ENCODE measurements at regions not wholly inside any gene's neighbourhood (a gene's known extent, or its start where the extent isn't known, plus 50 kb on each side); places are given as distances from the start of the nearest gene placed in this dataset.

DNA sequence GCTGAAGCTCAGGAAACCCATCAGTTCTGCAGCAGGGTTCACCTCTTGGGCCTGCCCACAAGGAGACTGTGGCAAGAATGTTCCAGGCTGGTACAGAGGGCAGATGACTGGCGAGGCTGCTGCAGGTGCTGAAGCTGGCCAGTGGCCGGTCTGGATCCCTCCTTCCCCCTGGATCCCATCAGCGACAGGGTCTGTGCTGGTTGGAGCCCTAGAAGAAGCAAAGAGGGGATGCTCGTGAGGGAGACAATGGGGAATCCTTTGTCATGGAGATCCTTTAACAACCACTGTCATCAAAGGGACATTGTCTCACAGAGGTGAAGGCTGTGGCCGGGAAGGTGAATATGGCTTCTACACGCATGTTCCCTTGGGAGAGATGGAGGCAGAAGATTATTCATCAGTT is 211.4 kb upstream of the TMEM132C start:
- Histone ChIP-seq H3K36me3 (ENCODE audit: insufficient read depth, low read depth, low read length) (no peaks in the 10 kb centered on the region), H3K9me3 (ENCODE audit: insufficient read depth, low read depth, low read length) (no peaks in the 10 kb centered on the region), H3K4me1 (ENCODE audit: insufficient read depth, low read length) (peaks cover 9% of the 10 kb centered on the region; the same call in 1 of the 2 replicates), H3K4me3 (ENCODE audit: low read length) (no peak overlapping the region), H3K27ac (ENCODE audit: low read length) (no peak overlapping the region), H3K27me3 (ENCODE audit: insufficient read depth, low read length) (no peaks in the 10 kb centered on the region), H3K9ac (ENCODE audit: low read depth, low read length) (no peak overlapping the region)

DNA sequence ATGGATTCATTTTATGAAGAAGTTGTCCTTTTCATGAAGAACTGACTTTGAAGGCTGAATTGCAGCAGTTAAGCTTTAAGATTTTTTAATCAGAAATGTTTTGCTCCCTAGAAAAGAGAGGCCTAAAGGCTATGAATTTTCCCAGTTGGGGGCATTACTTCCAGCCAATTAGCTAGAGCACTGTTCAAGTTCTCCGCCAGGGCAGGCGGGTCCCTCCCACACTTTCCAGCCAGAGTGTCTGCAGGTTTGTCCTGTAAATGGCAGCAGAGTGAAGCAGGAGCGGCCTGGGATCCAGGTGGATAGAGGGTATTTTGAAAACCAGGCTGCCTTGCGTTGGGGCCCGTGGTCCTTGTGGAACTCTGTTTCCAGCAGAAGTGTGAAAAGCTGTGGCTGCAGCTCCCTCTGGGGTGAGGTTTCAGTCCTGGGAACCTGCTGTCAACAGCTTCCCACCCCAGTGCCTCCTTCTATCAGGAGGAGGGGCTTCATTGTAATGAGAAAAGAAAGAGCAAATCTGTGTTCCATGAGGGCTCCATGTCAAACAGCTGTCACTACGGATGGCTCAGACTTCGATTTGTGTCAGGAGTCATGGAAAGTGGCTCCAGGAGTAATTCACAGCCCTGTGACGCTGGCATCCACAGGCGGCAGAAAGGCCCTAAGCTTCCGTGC is 210.7 kb upstream of the TMEM132C start:
- Histone ChIP-seq H3K27ac (ENCODE audit: low read length) (no peak overlapping the region), H3K27me3 (ENCODE audit: insufficient read depth, low read length) (no peaks in the 10 kb centered on the region), H3K36me3 (ENCODE audit: insufficient read depth, low read depth, low read length) (no peaks in the 10 kb centered on the region), H3K9ac (ENCODE audit: low read depth, low read length) (no peak overlapping the region), H3K9me3 (ENCODE audit: insufficient read depth, low read depth, low read length) (no peaks in the 10 kb centered on the region), H3K4me1 (ENCODE audit: insufficient read depth, low read length) (peaks cover 9% of the 10 kb centered on the region; the same call in 1 of the 2 replicates), H3K4me3 (ENCODE audit: low read length) (no peak overlapping the region)

DNA sequence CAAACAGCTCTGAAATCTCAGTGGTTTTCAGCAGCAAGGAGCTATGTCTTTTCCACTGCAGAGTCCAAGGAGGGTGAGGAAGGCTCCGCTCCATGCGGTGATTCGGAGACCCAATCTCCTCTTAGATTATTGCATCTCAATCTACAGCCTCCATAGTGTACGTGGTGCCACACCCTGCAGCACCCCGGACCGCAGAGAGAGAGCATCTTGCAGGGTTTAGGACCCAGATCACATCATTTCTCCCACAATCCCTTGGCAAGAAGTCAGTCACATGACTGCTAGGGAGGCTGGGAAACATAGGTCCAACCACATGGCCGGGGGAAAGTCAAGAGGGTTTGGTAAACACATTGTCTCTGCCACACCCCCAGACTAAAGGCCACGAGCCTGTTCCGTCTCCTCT is 209.4 kb upstream of the TMEM132C start:
- Histone ChIP-seq H3K36me3 (ENCODE audit: insufficient read depth, low read depth, low read length) (no peaks in the 10 kb centered on the region), H3K4me3 (ENCODE audit: low read length) (no peak overlapping the region), H3K27ac (ENCODE audit: low read length) (no peak overlapping the region), H3K4me1 (ENCODE audit: insufficient read depth, low read length) (peaks cover 9% of the 10 kb centered on the region; the same call in 1 of the 2 replicates), H3K9ac (ENCODE audit: low read depth, low read length) (no peak overlapping the region), H3K27me3 (ENCODE audit: insufficient read depth, low read length) (no peaks in the 10 kb centered on the region), H3K9me3 (ENCODE audit: insufficient read depth, low read depth, low read length) (no peaks in the 10 kb centered on the region)

DNA sequence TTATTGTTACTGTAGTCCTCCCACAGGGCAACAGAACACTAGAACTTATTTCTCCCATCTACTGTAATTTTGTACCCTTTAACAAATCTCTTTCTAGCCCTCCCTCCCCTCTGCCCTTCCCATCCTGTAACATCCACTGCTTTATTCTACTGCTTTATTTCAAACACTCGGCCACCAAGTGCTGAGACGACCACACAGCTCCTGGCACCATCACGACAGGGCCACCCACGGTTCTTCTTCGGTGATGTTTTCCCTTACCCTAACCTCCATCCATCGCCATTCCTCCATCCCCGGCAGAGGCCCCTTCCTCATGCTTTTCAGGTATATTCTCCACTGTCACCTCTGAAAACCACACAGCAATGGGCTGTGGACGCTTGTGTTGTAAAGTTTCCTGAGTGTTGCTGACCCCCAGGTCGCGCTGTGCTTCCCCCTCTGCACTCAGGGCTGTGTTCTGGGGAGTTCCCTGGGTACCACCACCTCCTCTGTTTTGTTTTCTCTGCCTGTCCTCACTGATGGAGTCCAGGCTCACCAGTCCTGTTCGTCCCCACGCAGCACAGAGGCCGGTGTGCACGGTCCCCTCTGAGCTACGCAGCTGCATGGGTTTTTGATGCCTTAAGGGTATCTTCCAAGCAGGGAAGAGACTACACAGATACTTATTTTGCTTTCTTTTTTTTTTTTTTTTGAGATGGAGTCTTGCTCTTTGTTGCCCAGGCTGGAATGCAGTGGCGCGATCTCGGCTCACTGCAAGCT is 207.2 kb upstream of the TMEM132C start:
- H3K27ac ChIP-seq (ENCODE audit: low read length), result no peak overlapping the region
- H3K9me3 ChIP-seq (ENCODE audit: insufficient read depth, low read depth, low read length), result no peaks in the 10 kb centered on the region
- peaks cover 9% of the 10 kb centered on the region; the same call in 1 of the 2 replicates for H3K4me1 ChIP-seq (ENCODE audit: insufficient read depth, low read length)
- H3K27me3 ChIP-seq (ENCODE audit: insufficient read depth, low read length), result no peaks in the 10 kb centered on the region
- H3K9ac ChIP-seq (ENCODE audit: low read depth, low read length), result no peak overlapping the region
- no peak overlapping the region for H3K4me3 ChIP-seq (ENCODE audit: low read length)
- H3K36me3 ChIP-seq (ENCODE audit: insufficient read depth, low read depth, low read length), result no peaks in the 10 kb centered on the region

DNA sequence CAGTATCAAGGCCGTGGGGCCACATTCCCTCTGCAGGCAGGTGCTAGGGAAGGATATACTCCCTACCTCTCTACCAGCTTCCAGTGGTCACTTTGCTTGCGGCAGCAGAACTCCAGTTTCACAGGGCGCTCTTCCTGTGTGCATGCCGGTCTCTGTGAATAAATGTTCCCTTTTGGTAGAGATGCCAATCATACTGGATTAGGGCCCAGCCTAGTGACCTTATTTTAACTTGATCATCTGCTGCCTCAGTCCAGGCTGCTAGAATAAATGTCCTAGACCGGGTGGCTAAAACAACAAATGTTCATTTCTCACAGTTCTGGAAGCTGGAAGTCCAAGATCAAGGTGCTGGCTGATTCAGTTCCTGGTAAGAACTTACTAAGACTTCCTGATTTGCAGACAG is 198.8 kb upstream of the TMEM132C start:
- H3K36me3 ChIP-seq (ENCODE audit: insufficient read depth, low read depth, low read length), result no peaks in the 10 kb centered on the region
- H3K9me3 ChIP-seq (ENCODE audit: insufficient read depth, low read depth, low read length), result no peaks in the 10 kb centered on the region
- no peak overlapping the region for H3K9ac ChIP-seq (ENCODE audit: low read depth, low read length)
- H3K4me3 ChIP-seq (ENCODE audit: low read length), result no peak overlapping the region
- no peaks in the 10 kb centered on the region for H3K27me3 ChIP-seq (ENCODE audit: insufficient read depth, low read length)
- H3K27ac ChIP-seq (ENCODE audit: low read length), result no peak overlapping the region
- H3K4me1 ChIP-seq (ENCODE audit: insufficient read depth, low read length), result no peaks in the 10 kb centered on the region

DNA sequence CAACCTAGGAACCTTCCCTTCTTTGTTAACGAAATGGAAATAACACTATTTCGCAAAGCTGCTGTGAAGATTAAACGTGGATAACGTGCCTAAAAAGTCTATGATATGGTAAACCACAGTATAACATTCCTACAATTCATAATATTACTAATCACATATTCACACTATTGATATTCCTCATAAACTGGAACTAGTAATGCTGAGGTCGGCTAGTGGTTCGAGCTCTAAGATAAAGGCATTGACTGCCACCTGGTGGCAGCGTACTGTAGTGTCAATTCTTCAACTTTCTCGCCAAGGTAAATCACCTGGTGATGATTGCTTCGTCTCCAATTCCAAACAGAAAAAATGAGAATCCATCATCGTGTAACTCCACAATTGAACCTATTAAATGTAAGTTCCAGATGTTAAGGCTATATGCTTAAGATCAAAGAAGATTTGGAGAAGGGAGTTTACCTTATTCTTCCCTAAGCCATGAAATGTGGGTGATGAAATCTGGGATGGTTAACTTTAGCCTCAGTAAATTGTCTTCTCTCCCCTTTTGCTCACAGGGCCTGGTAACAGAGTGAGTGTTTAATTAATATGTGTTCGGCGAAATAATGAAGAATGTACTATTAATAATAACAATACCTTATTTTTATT is 197.5 kb upstream of the TMEM132C start:
- Histone ChIP-seq H3K4me1 (ENCODE audit: insufficient read depth, low read length) (no peaks in the 10 kb centered on the region), H3K27me3 (ENCODE audit: insufficient read depth, low read length) (no peaks in the 10 kb centered on the region), H3K4me3 (ENCODE audit: low read length) (no peak overlapping the region), H3K9ac (ENCODE audit: low read depth, low read length) (no peak overlapping the region), H3K27ac (ENCODE audit: low read length) (no peak overlapping the region), H3K36me3 (ENCODE audit: insufficient read depth, low read depth, low read length) (no peaks in the 10 kb centered on the region), H3K9me3 (ENCODE audit: insufficient read depth, low read depth, low read length) (no peaks in the 10 kb centered on the region)

DNA sequence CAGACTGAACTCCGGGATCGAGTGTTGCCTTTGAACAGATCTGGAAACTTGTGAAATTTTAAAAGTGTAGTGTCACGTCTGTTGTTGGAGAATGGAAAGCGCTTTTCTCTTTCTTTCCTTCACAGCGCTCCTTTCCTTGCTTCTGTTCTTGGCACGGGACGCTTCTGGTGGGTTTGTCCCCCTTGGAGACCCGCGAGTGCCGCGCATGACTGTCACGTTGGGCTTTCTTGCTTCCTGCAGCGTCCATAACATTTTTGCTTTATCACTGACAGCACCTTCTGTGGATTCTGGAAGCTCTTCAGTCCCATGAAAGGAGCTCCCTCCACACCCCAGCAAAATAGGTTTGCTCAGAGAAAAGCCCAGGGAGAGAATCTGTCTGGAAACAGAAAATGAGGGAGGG is 193.0 kb upstream of the TMEM132C start:
- Histone ChIP-seq H3K27ac (ENCODE audit: low read length) (no peak overlapping the region), H3K4me1 (ENCODE audit: insufficient read depth, low read length) (peaks cover 6% of the 10 kb centered on the region; the same call in 1 of the 2 replicates), H3K9me3 (ENCODE audit: insufficient read depth, low read depth, low read length) (peaks cover 5% of the 10 kb centered on the region), H3K4me3 (ENCODE audit: low read length) (no peak overlapping the region), H3K36me3 (ENCODE audit: insufficient read depth, low read depth, low read length) (no peaks in the 10 kb centered on the region), H3K27me3 (ENCODE audit: insufficient read depth, low read length) (no peaks in the 10 kb centered on the region), H3K9ac (ENCODE audit: low read depth, low read length) (no peak overlapping the region)

DNA sequence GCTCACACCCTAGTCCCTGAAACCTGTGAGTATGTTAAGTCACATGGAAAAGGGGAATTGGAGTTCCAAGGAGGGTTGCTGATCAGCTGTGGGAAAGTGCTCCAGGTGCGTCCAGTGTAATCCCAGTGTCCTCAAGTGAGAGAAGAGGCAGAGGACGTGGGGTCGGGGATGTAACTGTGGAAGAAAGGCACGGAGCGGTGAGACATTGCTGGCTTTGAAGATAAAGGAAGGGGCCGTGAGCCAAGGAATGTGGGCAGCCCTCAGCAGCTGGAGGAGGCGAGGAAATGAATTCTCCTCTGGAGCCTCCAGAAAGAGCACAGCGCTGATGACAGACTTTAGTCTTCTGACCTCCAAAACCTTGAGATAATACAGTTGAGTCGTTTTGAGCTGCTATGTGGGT is 191.6 kb upstream of the TMEM132C start:
- Histone ChIP-seq H3K36me3 (ENCODE audit: insufficient read depth, low read depth, low read length) (no peaks in the 10 kb centered on the region), H3K27me3 (ENCODE audit: insufficient read depth, low read length) (no peaks in the 10 kb centered on the region), H3K4me1 (ENCODE audit: insufficient read depth, low read length) (peaks cover 6% of the 10 kb centered on the region; the same call in 1 of the 2 replicates), H3K9me3 (ENCODE audit: insufficient read depth, low read depth, low read length) (peaks cover 5% of the 10 kb centered on the region), H3K4me3 (ENCODE audit: low read length) (no peak overlapping the region), H3K9ac (ENCODE audit: low read depth, low read length) (no peak overlapping the region), H3K27ac (ENCODE audit: low read length) (no peak overlapping the region)

DNA sequence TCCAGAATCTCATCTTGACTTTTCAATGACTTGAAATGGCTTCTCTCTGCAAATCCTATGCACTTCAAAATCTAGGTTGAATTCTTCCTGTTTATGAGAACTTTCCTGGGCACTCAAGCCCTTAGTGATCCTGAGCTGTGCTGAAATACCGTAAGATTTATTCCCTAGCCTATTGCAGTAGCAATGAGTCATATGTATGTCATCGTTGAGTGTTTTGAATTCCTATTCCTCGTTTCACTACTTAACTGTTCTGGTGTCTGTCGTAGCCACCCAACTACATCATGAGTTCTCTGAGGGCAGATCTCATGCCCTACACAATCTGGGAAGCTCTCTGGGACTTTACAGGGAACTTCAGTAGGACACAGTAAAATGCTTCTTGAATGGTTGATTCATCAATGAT is 190.8 kb upstream of the TMEM132C start:
- Histone ChIP-seq H3K9me3 (ENCODE audit: insufficient read depth, low read depth, low read length) (peaks cover 5% of the 10 kb centered on the region), H3K9ac (ENCODE audit: low read depth, low read length) (no peak overlapping the region), H3K27me3 (ENCODE audit: insufficient read depth, low read length) (no peaks in the 10 kb centered on the region), H3K4me3 (ENCODE audit: low read length) (no peak overlapping the region), H3K36me3 (ENCODE audit: insufficient read depth, low read depth, low read length) (no peaks in the 10 kb centered on the region), H3K27ac (ENCODE audit: low read length) (no peak overlapping the region), H3K4me1 (ENCODE audit: insufficient read depth, low read length) (peaks cover 6% of the 10 kb centered on the region; the same call in 1 of the 2 replicates)

DNA sequence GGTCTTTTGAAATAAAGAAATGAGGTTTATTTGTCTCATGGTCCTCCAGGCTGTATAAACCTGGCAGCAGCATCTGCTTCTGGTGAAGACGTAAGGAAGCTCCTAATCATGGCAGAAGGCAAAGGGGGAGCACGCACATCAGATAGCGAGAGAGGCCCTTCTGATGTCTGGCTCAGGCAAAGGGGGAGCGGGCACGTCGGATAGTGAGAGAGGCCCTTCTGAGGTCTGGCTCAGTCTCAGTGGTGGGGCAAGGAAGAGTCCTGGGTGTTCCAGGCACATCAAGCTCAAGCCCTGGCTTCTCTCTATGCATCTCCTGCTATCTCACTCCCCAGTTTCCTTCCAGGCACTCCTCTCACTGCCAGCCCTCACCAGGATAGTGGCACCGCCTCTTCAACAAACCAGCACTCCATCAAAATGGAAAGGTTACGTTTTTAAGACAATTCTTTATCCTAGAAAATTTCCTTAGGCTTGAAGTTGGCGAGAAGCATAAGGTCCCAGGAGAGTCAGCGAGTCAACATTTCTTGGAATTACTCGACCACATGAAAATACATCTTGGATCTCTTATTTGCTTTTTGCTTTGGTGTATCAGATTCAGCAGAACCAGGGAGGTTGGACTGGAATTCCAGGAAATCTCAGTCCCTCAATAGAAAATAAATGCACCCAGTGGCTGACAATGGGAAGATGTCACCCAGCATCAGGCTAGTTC is 189.6 kb upstream of the TMEM132C start:
- H3K4me3 ChIP-seq (ENCODE audit: low read length), result no peak overlapping the region
- no peak overlapping the region for H3K27ac ChIP-seq (ENCODE audit: low read length)
- H3K36me3 ChIP-seq (ENCODE audit: insufficient read depth, low read depth, low read length), result no peaks in the 10 kb centered on the region
- peaks cover 6% of the 10 kb centered on the region; the same call in 1 of the 2 replicates for H3K4me1 ChIP-seq (ENCODE audit: insufficient read depth, low read length)
- no peaks in the 10 kb centered on the region for H3K27me3 ChIP-seq (ENCODE audit: insufficient read depth, low read length)
- peaks cover 5% of the 10 kb centered on the region for H3K9me3 ChIP-seq (ENCODE audit: insufficient read depth, low read depth, low read length)
- no peak overlapping the region for H3K9ac ChIP-seq (ENCODE audit: low read depth, low read length)

DNA sequence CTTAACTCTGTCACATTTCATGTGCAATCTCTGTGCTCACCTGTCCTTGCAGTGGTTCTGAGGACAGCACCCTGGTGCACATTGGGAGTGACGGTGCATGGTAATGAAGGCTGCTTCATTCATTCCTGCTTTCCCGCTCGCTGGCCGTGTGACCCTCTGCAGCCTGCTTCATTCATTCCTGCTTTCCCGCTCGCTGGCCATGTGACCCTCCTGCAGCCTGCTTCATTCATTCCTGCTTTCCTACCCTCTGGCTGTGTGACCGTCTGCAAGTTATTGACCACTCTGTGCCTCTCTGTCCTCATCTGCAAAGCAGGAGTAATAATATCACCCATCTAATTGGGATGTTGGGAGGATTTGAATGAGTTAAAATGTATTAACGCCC is 189.1 kb upstream of the TMEM132C start:
- Histone ChIP-seq H3K9ac (ENCODE audit: low read depth, low read length) (no peak overlapping the region), H3K27me3 (ENCODE audit: insufficient read depth, low read length) (no peaks in the 10 kb centered on the region), H3K4me3 (ENCODE audit: low read length) (no peak overlapping the region), H3K9me3 (ENCODE audit: insufficient read depth, low read depth, low read length) (peaks cover 5% of the 10 kb centered on the region), H3K4me1 (ENCODE audit: insufficient read depth, low read length) (peaks cover 6% of the 10 kb centered on the region; the same call in 1 of the 2 replicates), H3K27ac (ENCODE audit: low read length) (no peak overlapping the region), H3K36me3 (ENCODE audit: insufficient read depth, low read depth, low read length) (no peaks in the 10 kb centered on the region)

All from iPS-20b (cell line).